Gastrocnemius medialis (tissue), 4 donors: ENCODE measurements at regions not wholly inside any gene's neighbourhood (a gene's known extent, or its start where the extent isn't known, plus 50 kb on each side); places are given as distances from the start of the nearest gene placed in this dataset.

Experiments
- CTCF ChIP-seq, 5 experiments: fragments of 450-650 bp in 3 of 5; fragments of 200-600 bp in 2 of 5; sonication (generic) in 2 of 5; IDR thresholded peaks in 4 of 5; conservative IDR thresholded peaks in 1 of 5; 1 replicate in 4 of 5; 2 replicates in 1 of 5; pipeline ENCODE4 v1.5.1; 2016 to 2019; ENCODE audit warnings: antibody characterized with exemption in 5 of 5, mild to moderate bottlenecking in 3 of 5, moderate library complexity in 3 of 5
- POLR2A ChIP-seq, 2 donors: fragments of 450-650 bp; IDR thresholded peaks; one replicate each; pipeline ENCODE4 v1.6.1; 2017; ENCODE audit warnings: antibody characterized with exemption in 2 of 2, mild to moderate bottlenecking in 2 of 2, moderate library complexity in 2 of 2

GRCh38 chr6:6968731-6969552 lies 138.8 kb upstream of the RREB1 start:
- TF ChIP-seq POLR2A (IDR thresholded peaks at IDR 0.05) (no peak), CTCF (IDR thresholded peaks at IDR 0.05 in 4 of 5, conservative IDR thresholded peaks at IDR 0.05 in 1 of 5) (no peak)
